DMS53 treated with DMSO at 0.1 percent for 48 hours (cell line): ENCODE measurements at regions not wholly inside any gene's neighbourhood (a gene's known extent, or its start where the extent isn't known, plus 50 kb on each side); places are given as distances from the start of the nearest gene placed in this dataset.

Experiments
- DNase-seq: peaks from one replicate; lab custom pipeline; 2025; ENCODE audit not compliant: unreplicated experiment; lab: John Stamatoyannopoulos, UW

DNA sequence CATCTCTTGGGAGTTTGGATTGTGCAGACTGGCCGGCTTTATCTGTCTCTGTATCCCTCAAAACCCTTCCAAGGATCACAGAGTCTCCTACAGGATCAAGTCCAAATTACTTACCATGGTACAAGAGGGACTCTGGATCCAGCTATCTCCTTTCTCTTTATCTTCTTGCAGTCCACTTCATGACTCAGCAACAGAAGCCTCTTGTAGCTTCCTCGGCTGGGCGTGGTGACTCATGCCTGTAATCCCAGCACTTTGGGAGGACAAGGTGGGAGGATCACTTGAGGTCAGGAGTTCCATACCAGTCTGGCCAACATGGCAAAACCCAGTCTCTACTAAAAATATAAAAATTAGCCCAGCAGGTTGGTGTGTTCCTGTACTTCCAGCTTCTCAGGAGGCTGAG lies 189.7 kb downstream of the BCAT1 start:
- no peak for DNase-seq

DNA sequence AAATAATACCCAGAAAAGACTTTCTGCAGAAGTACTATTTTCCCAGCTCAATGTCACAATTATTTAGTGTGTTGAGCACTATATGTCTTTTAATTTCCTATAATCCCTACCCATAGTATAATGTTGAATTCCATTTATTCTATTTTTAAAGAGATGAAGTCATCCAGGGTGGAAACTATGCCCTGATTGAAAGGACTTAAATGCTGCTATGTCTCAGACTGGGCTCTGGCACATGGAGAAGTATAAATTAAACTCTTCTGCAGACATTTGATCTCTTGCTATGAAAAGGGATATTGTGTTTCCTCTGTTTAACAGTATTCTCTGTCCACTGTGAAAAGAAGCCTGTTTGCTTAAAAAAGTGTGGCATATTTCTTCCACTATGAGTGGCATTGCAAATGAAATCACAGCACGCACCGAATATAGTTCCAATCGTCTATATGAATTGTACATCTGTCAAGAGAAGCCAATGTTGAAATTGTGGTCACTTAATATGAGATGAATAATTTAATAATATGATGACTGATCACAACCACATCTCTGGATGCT lies 192.3 kb downstream of the BCAT1 start:
- DNase-seq, result no peak

- peak; percentile 85 for DNase-seq
Measured at GRCh38 chr12:24754690-24755638, 193.9 kb downstream of the BCAT1 start.

DNA sequence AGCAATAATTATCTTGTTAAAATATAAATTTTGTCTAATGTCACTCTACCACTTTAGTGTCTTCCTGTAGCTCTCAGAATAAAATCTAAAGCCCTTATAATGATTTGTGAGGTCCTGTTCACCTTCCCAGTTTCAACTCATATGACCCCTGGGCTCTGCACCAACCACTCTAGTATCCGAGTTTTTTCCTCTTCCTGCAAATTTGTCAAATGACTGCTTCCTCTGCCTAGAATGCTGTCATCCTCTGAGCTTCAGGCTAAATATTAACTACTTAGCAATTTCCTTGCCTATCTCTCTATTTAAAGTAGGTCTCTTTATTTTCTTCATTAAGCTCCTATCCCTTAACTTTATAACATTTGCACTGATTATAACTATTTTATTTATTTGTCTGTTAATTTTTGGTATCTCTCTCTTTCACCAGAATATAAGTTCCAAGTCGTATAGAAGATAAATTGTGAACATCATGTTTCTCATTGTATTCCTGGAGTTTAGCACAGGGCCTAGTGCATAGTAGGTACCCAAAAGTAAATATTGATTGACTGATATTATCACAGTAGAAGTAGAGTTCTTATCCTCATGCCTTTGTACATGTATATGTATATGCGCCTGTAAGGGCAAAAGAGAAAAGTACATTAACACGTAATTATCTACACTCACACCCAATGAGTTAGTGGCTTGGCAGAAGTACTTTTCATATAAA lies 196.0 kb downstream of the BCAT1 start:
- peak; percentile 89 for DNase-seq

DNA sequence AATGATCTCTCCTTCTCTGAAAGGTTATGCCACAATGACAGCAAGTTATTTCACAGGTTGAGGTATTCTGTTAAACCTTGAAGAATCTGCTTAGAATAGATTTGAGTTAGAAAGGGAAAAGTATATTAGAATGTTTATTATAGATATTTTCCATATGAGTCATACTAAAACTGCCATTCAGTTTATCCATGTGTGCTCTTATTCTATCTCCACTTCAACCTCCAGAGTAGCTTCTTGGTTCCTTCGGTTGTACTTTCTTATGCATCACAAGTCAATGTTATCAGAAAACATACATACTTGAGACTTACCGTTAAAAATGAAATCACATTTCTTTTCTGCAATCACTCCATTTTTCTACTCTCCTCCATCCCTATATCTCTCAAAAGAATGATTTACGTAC lies 197.7 kb downstream of the BCAT1 start:
- DNase-seq, result no peak

- DNase-seq, result no peak
Measured at GRCh38 chr12:24750263-24750662, 198.6 kb downstream of the BCAT1 start.

DNA sequence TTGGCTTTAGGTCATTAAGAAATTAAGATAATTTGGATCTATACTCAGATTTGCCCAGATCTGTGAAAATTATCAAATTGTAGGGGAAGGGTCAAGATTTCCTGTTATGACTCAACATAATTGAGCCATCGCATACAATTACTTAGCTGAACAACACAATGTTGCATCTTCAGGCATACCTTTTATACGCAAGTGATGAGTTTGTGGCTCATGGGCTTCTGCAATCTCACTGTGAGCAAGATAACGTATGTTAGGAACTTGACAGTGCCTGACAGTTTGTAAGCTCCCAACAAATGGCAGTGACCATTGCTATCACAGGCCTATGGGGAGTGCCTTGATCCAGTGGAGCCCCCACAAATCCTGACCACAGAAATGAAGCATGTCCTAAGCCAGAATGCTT lies 199.7 kb downstream of the BCAT1 start:
- no peak for DNase-seq

DNA sequence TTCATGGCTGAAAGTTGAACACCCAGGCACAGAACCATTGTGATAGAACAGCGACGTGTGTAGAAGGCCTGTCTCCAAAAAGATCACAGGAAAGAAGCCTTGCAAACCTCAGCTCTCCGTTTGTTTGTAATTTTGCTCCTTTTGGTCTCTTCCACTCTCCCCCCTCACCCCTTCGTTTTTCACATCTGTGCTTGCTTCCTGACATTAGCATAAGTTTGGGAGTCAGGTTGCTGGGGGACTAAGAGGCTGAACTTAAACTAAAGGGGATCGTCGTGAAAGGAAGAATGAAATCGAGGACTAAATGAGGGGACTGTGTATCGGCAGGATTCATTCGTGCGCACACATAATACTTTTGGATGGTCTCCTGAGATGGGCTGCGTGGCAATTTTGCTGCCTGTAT lies 200.6 kb downstream of the BCAT1 start:
- no peak for DNase-seq

- DNase-seq, result no peak
Measured at GRCh38 chr12:24746864-24747263, 202.0 kb downstream of the BCAT1 start.

DNA sequence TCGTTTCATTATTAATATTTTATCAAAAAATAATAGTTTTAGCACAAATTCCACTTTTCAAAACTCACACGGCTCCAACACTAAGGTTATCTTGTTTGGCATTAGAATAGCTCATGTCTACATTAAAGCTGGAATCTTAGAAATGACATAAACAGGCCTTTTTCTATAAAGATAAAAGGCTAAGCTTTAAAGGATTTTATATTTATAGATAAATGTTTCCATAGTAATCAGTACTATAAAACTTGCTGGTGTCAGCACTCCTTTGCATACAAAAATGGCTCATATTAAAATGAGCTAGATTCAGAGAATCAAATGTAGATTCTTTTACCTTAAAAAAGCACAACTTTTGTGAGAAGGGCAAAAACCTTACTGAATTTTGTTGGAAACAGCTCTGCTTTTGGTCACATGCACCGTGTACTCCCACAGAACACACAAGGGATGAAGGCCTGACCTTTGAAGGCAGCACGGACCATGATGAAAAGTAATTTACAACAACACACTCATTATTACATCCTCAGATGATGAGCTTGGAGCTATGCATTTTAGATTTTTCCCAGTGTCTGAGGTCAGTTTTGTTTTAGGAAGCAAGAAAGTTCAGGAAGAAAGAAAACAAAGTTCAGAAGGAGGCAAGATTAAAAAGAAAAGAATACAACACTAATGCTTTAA lies 202.8 kb downstream of the BCAT1 start:
- no peak for DNase-seq

DNA sequence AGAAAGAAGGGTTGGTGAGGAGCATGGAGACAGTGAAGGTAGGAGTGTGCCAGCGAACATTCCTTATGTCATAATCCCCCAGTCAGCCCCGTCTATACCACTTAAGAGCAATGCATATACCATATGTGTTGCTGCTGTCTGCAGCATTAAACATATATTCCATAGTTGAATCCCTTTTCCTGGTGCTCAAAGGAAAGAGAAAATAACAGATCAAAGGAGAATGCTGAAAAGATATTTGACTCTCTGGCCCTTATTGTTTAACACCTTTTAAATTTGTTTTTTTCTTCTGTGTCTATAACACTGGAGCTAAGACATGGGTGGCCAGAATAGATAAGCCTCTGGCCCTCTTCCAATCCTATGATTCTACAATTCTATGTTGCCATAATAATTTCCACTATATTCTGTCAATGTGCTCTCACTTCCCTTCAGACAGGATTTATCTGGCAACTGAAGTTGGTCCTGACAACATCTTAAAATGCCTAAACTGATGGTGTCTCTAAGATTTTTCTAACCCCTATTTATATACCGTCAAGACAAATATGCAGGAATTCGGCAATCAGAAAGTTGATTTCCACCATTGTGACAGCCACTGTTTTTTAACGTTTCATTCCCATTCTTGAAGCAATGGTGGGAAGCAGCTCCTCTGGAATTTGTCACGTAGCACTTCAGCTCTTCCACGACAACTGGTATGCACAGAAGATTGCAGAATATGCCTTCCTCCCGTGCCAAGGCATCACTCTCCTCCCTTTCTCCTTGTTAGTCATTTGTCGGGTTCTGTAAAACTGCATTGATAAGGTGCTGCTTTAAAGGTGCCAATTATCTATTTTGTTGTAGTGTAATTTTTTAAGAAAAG lies 204.7 kb downstream of the BCAT1 start:
- no peak for DNase-seq

GRCh38 chr12:24742378-24742777 lies 206.5 kb downstream of the BCAT1 start:
- DNase-seq, result no peak

GRCh38 chr12:24741216-24741615 lies 207.7 kb downstream of the BCAT1 start:
- no peak for DNase-seq

DNA sequence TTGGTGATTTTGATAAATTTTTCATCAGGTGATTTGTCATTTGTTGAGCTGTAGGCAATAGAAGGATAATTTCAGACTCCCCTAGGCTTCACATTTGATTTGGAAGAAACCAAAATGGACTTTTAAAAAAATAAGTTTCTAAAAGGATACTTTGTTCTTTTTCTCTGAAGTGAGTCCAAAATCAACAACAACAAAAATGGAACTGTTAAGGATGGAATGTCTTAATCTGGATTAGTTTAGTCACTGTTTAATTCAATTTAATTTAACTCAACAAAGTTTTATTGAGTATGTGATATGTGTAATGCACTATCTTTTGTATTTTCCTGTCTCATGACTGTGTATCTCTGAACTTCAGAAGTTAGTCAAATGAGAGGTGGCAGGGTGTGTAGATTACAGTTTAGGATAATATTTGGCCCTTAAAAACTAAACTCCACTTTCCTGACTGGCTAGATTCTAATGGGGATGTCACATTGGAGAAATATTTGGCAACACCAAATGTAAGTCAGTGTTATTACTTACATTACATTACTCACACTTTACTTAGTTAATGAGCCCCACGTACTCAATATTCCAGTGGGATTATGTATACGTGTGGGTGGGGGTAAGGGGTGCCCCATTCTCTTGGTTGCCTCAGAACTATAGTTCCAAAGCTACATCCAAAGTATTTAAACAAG lies 209.7 kb downstream of the BCAT1 start:
- DNase-seq, result no peak

DNA sequence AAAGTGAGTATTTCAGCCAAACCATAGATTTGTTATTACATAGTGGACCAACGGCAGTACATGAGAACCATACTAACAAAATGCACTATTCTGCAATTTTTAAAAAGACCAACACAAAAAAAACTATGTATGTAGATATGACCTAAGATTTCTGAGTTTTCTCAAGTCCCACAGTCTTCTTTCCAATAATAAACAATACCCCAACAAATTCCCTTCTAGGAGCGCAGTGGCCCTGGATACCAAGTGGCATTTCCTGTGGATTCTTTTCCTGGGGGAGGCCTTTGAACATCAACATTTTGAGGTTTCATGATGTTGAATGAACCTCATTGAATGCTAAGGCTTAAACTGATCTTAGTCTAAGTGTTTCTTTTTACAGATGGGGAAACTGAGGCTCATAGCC lies 210.5 kb downstream of the BCAT1 start:
- no peak for DNase-seq

GRCh38 chr12:24731596-24731995 lies 217.3 kb downstream of the BCAT1 start:
- no peak for DNase-seq

DNA sequence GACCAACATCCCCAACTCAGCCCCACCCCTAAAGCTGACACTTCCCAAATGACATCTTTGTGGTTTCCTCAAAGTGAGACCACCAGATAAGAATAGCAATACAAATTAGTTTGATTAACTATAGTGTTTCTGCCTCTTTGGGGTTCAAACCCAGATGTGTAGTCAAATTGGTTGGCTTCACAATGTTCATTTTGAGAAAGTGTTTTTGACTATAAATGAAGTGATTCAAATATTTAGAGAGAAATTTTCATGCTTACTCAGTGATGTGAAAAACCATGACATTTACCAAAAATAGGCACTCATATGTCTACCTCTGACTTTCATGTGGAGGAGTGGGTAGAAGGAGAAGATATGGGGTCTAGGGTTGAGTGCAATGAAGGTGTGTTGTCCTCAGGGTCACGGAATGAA lies 218.4 kb downstream of the BCAT1 start:
- no peak for DNase-seq

DNA sequence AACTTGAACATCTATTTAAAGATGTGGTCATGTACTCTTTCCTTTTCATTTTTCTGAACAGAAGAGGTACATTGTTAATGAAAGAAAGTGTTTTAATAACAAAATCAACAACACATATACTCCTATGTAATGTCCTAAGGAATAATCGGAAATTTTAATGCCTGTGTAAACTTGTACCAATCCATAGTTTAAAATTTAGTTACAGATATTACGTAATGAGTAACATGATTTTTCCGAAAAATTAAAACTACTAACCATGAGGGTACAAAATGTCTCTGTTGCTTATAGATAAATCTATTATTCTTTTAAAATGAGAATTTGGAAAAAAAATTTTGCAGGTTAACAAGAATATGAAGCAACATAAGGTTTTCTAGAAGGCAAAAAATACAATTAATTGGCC lies 220.1 kb downstream of the BCAT1 start:
- DNase-seq, result no peak

- DNase-seq, result peak; percentile 98
Measured at GRCh38 chr12:24728366-24728765, 220.5 kb downstream of the BCAT1 start.

- DNase-seq, result no peak
Measured at GRCh38 chr12:24725616-24726015, 223.3 kb downstream of the BCAT1 start.
